HG03103 (cell line): ENCODE measurements at regions not wholly inside any gene's neighbourhood (a gene's known extent, or its start where the extent isn't known, plus 50 kb on each side); places are given as distances from the start of the nearest gene placed in this dataset.
"Not testable (repeated sequence)": the region's sequence is repeated elsewhere in the genome, so short reads cannot be mapped to it uniquely, and the experiment has no call there.

Source experiments
- ATAC-seq: cut with Tn5 transposase; IDR thresholded peaks from one replicate; pipeline ENCODE4 v1.9.1; 2021; ENCODE audit warnings: low read depth; ENCODE audit not compliant: unreplicated experiment

DNA sequence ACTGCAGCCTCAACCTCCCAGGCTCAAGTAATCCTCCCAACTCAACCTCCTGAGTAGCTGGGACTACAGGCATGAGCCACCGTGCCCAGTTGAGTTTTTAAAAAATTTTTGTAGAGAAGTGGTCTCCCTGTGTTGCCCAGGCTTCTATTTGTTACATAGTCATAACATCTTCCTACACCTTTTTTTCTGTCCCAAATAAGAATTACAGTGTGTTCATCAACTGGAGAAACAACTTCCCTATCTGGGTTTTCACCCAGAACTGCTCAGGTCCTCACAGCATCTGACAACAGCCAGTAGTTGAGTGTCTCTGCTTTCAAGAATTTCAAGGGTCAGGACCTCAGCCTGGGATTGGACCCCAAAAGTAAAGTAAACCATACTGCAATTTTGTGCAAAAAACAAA, 235.2 kb upstream of the AMIGO2 start:
- ATAC-seq: no peak

DNA sequence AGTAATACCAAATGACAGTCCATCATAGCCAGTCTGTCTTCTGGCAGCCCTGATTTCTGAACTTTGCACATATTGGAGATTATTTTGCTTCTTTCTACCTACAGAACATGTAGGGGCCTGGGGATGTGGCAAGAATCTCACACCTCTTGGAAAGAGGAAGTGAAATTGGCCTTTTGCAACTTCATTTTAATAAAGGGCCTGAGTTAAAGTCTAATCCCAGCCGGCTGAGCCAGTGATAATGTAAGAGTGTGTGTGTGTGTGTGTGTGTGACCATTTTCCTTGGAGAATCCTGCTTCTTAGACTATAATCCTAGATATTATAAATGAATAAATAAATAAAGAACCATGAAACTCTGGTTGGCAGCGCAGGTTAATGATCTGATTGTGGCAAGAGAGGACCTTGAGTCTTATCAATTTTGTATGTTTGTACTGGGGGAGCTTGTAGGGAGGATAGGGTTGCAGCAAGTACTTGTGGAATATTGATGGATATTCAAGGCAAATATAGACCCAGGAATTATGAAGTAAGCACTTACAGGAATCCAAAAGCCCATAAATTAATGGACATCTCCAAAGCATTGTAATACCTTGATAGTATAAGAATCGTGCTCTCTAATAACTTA, 233.2 kb upstream of the AMIGO2 start:
- peak; percentile 82 for ATAC-seq

DNA sequence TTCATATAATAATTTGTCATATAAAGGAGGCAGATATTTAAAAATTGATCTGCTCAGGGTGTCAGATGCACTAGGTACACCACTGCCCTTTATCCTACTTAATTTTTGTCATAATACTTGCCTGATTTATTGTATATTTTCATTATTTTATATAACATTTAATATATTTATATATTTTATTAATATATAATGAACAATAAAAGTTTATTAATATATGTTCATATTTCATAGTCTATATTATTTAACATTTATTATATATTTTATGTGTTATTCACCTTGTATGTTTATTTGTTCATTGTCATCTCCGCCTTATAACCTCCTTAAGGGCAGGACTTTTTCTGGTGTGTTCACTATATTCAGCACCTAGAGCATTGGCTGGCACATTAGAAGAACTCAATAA, 232.4 kb upstream of the AMIGO2 start:
- no peak for ATAC-seq

DNA sequence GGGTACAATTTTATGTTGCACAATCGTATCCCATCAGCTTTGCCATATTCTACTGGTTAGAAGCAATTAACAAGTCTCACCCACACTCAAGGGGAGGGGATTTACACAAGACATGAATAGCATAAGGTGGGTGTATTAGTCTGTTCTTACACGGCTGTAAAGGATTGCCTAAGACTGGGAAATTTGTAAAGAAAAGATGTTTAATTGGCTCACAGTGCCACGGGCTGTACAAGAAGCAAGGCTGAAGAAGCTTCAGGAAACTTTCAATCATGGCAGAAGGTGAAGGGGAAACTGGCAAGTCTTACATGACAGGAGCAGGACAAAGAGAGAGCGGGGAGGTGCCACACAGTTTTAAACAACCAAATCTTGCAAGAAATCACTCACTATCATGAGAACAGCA, 231.8 kb upstream of the AMIGO2 start:
- no peak for ATAC-seq

DNA sequence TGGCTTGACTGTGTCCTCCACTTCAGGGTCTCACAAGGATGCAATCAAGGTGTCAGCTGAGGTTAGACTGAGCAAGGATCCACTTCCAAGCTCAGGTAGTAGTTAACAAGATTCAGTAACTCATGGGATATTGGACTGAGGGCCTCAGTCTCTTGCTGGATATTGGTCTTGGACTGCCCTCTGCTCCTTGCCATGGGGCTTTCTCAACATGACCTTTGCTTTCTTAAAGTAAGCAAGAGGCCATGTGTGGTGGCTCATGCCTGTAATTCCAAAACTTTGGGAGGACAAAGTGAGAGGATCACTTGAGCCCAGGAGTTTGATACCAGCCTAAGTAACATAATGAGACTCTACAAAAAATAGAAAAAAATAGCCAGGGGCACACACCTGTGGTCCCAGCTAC, 231.3 kb upstream of the AMIGO2 start:
- no peak for ATAC-seq

DNA sequence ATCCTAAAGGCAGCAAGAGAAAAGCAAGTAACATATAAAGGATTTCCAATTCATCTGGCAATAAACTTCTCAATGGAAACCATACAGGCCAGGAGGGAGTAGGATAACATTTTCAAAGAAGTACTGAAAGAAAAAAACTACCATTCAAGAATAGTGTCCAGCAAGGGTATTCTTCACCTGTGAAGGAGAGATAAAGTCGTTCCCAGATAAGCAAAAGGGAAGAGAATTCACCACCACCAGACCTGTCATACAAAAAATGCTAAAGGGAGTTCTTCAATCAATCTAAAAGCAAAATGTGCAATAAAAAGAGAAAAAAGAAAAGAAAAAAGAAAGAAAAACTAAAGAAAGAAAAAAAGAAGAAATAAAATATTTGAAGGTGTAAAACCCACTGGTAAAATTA, 228.9 kb upstream of the AMIGO2 start:
- no peak for ATAC-seq

DNA sequence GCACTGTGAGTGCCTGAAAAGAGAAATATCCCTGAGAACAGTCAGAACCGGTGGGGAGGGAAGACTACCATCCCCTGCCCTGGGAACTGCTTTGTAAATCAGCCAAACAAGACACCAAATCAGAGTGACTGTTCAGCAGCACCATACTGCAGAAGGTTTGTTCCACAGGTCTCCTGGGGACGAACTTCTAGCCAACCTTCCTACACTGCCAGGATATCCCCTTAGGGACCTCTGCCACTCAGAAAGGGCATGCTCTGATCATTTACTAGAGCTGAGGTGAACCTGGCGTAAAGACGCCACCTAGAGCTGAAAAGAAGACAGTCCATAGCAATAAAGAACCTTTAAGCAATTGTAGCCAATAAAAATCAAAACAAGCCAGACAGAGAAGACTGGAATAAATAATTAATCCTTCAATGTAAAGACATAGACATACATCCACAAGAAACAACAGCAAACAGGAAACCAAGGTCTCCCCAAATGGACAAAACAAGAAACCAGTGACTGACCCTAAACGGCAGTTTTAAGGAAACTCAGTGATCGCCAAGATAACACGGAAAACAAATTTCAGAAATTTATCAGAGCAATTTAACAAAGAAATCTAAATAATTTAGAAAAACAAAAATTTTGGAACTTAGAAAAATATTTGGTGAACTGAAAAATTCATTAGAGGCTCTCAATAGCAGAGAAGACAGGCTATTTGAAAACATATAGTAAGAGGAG, 228.1 kb upstream of the AMIGO2 start:
- peak; percentile 78 for ATAC-seq

DNA sequence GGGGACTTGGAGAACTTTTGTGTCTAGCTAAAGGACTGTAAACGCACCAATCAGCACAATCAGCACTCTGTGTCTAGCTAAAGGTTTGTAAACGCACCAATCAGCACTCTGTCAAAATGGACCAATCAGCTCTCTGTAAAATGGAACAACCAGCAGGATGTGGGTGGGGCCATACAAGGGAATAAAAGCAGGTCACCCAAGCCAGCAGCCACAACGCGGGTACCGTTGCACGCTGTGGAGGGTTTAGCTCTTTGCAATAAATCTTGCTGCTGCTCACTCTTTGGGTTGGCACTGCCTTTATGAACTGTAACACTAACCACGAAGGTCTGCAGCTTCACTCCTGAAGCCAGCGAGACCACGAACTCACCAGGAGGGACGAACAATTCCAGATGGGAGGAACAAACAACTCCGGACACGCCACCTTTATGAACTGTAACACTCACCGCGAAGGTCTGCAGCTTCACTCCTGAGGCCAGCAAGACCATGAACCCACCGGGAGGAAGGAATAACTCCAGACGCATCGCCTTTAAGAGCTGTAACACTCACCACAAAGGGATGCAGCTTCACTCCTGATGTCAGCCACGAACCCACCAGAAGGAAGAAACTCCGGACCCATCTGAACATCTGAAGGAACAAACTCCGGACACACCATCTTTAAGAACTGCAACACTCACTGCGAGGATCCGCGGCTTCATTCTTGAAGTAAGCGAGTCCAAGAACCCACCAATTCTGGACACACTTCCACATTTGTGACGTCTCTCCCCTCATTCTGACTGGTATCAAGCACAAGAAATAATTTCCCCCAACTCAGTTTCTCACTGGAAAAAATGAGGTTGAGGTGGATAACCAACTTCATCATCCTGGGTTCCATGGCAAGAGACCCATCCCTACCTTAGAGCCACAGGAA, 227.3 kb upstream of the AMIGO2 start:
- not testable (repeated sequence) for ATAC-seq

DNA sequence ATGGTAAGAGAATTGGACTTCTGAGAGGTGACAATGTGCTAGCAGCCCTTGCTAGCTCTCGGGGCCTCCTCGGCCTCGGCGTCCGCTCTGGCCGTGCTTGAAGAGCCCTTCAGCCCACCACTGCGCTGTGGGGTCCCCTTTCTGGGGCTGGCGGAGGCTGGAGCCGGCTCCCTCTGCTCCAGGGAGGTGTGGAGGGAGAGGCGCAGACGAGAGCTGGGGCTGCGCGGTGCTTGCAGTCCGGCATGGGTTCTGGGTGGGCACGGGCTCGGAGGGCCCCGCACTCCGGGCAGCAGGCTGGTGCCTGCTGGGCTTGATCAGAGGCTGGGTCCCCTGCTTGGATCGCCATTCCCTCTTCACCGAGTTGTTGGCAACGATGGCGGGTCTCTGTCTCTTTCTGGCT, 226.4 kb upstream of the AMIGO2 start:
- ATAC-seq: no peak

DNA sequence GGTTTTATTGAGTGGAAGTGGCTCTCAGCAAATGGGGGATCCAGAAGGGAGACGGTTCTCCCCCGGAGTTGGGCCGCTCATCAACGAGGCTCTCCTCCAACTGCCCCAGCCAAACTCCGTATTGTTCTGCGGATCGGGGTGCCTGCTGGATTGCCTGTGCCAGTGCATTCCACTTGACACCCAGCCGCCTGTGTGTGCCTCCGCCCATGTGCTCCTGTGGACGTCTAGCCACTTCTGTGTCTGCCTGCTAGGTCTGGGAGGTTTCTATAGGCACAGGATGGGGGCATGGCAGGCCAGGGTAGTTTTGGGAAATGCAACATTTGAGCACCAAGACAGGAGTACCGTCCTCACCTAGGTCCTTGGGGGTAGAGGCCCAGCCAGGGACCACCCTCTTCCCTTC, 225.7 kb upstream of the AMIGO2 start:
- ATAC-seq: no peak

DNA sequence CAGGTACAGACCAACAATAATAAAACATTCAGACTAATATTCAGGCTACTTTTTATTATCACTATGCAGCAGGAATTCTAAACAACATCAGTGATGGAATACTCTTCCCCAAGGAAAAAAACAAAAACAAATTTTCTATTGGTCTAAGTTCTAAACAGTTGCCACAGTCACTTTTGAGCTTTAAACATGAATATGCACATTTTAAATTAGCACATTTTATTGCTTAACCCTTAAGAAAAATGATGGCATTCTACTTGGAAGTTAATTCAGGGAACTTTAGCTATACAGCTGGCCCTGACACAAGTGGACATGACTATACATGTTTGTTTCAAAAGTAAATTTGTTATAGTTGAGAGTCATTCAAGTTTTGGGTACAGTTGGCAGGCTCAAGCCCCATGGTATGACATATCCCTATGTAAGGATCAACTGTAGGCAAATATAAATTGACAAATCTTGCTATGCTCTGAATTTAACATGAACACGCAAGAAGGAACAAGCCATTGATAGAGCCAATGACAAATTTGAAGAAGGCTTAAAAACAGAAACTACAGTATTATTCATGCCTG, 224.3 kb upstream of the AMIGO2 start:
- no peak for ATAC-seq

DNA sequence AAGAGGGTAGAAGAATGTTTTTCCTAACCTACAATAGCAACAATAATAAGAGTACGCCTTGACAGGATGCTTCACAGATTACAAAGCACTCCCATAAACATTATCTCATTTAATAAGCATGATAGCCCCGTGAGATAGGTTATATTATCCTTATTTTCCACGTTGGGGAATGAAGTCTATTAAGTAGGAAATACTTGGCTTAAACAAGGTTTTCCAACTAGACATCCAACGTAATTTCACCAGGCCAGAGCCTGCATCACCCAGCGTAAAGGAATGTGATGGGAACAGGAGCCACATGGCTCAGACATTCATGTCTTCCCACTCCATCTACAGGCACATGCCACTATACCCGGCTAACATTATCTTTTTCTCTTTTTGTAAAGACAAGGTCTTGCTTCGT, 223.4 kb upstream of the AMIGO2 start:
- ATAC-seq: no peak

DNA sequence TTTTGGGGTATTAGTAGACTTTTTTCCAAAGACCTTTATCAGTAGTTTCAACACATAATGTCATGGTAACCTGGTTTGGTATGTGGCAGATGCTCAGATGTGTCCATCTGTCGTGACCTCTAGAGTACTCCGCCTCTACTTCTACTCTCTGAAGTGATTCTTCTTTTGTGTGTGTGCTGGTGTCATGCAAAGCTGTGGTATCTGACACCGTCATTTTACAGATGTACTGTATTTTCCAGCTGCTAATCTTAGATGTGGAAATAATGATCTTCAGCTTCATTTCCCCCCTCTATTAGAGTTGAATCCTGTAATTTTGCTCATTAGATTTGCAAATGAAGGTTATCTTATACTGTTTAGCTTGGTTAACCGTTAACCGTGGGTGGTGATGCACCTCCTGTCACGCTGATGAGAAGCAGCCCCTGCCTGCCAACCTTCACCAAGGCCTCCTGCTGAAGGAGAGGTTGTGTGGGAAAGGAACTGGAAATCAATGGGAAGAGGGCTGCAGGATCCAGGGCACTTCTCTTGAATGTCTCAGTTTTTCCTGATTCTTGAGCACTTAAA, 222.4 kb upstream of the AMIGO2 start:
- ATAC-seq: no peak

DNA sequence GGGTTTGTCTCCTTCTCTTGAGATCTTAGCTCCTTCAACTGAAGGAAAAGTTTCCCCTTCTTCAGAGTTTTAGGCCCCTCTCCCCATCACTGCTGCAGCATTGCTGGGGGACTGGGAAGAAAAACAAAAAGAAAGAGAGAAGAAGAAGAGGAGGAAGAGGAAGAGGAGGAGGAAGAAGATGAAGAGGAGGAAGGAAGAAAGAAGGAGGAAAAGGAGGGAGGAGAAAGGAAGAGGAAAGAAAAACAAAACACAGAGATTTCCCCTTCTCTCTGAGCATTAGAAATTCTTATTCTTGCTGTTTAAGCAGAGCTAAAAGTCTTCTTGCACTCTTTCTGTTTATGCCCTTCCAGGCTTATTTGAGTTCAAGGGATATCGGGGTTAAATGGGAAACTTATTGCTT, 219.8 kb upstream of the AMIGO2 start:
- ATAC-seq: no peak

DNA sequence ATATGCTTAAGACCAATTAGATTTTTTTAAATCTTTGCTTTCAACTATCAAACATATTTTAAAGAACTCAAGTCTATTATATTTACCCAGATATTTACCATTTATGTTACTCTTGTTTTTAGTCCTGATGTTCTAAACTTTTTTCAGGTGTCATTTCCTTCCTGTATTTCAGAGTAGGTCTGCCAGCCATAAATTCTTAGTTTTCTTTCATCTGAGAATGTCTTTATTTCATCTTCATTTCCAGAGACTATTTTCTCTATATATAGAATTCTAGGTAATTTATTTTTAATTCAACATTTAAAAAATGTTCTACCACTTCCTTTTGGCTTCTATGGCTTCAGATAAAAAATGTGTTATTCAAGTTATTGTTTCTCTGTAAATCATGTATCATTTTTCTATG, 218.2 kb upstream of the AMIGO2 start:
- no peak for ATAC-seq

DNA sequence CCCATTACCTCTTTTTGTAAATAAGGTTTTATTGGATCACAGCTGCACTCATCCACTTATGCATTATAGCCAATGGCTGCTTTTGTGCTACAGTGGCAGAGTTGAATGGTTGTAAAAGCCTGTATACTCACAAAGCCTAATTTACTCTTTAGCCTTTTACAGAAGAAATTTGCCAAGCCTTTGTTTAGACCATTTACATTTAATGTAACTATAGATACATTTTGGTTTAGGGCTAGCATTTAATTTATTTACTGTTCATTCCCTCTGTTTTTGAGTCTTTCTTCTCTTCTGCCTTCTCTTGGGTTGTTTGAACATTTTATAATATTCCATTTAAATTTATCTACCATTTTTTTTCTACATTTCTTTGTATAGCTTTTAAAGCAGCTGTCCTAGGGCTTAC, 217.1 kb upstream of the AMIGO2 start:
- ATAC-seq: no peak

DNA sequence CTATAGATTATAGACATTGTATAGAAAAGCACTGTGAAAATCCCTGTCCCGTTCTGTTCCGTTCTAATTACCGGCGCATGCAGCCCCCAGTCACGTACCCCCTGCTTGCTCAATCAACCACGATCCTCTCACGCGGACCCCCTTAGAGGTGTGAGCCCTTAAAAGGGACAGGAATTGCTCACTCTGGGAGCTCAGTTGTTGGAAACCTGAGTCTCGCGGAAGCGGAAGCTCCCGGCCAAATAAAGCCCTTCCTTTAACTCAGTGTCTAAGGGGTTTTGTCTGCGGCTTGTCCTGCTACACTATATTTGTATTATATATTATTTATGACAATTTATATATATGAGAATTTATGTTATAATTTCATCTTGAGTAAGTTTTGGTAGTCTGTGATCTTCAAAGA, 213.6 kb upstream of the AMIGO2 start:
- no peak for ATAC-seq

DNA sequence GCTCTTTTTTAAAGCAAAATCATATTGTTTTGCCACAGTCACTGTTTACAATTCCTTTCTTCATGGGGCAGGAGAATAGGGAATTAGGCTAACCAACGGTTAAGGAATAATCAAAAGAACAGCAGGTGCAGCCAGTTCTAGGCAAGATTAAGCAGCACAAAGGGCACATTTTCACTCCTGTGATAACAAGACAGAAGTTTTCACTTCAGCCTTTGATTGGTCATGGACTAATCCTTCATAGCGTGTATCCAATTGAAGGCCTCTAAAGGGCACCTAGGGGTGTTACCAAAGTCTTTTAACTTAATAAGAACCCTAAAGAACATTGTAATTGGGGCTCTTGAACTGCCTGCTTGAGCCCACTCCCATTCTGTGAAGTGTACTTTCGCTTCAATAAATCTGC, 206.9 kb upstream of the AMIGO2 start:
- ATAC-seq: no peak
